ENCODE measurements at regions not wholly inside any gene's neighbourhood (a gene's known extent, or its start where the extent isn't known, plus 50 kb on each side); places are given as distances from the start of the nearest gene placed in this dataset.

DNA sequence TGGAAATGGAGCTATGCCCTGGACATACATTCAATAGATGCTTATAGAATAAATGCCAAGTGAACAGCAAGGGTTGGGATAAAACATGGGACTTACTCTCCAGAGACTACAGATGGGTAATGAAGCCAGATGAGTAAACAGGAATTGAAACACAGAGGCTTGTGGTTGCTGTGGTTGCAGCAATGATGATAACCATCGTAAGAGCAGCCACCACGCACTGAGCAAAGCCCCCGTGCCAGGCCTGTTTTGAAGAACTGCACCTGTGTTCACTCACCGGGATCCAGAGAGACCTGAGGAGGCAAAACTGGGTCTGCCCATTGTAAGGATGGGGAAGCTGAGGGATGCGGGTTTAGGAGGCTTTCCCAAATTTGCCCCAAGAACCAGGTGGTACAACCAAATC, 431.1 kb upstream of the CDH4 start:
- TF ChIP-seq, protein P1, sequence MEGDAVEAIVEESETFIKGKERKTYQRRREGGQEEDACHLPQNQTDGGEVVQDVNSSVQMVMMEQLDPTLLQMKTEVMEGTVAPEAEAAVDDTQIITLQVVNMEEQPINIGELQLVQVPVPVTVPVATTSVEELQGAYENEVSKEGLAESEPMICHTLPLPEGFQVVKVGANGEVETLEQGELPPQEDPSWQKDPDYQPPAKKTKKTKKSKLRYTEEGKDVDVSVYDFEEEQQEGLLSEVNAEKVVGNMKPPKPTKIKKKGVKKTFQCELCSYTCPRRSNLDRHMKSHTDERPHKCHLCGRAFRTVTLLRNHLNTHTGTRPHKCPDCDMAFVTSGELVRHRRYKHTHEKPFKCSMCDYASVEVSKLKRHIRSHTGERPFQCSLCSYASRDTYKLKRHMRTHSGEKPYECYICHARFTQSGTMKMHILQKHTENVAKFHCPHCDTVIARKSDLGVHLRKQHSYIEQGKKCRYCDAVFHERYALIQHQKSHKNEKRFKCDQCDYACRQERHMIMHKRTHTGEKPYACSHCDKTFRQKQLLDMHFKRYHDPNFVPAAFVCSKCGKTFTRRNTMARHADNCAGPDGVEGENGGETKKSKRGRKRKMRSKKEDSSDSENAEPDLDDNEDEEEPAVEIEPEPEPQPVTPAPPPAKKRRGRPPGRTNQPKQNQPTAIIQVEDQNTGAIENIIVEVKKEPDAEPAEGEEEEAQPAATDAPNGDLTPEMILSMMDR (IDR thresholded peaks at IDR 0.05; ENCODE audit: insufficient read depth, low read length, poor library complexity, severe bottlenecking), result no peak
- TF ChIP-seq EZH2phosphoT487 (conservative IDR thresholded peaks at IDR 0.05; ENCODE audit: low read length), result no peak
